Gastroesophageal sphincter (tissue), 3 donors: ENCODE measurements at regions not wholly inside any gene's neighbourhood (a gene's known extent, or its start where the extent isn't known, plus 50 kb on each side); places are given as distances from the start of the nearest gene placed in this dataset.
"Not testable (repeated sequence)": the region's sequence is repeated elsewhere in the genome, so short reads cannot be mapped to it uniquely, and the experiment has no call there.

ENCODE experiments used
- EP300 ChIP-seq: sonication (generic); formaldehyde crosslinking; IDR thresholded peaks from one replicate; pipeline ENCODE4 v1.6.1; 2017; ENCODE audit warnings: antibody characterized with exemption, mild to moderate bottlenecking
- TF ChIP-seq, protein P1 (sequence below), 4 experiments: fragments of 200-600 bp in 2 of 4; fragments of 450-650 bp in 2 of 4; sonication (generic) in 1 of 4; IDR thresholded peaks; one replicate each; pipeline ENCODE4 v1.5.1; 2017 to 2019; ENCODE audit warnings: antibody characterized with exemption in 4 of 4, mild to moderate bottlenecking in 2 of 4, moderate library complexity in 2 of 4

DNA sequence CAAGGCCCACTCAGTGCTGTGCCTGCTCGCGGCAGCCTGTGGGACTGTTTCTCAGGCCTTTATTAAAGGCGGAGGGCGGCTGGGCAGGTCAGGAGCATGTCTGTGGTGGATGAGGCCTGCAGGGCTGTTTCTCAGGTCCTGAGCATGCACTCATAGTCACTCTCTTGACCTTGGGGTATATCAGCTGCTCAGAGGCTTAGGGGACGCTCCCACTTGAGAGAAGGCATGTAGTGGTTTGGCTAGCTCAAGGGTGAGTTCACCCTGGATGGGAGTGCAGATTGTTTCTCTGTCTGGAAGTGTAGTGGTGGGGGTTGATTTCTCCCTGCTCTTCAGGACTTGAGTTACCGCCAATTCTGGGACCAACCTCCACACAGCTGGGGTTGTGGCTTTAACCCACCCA, 103.3 kb downstream of the THSD1 start:
- TF ChIP-seq, protein P1, sequence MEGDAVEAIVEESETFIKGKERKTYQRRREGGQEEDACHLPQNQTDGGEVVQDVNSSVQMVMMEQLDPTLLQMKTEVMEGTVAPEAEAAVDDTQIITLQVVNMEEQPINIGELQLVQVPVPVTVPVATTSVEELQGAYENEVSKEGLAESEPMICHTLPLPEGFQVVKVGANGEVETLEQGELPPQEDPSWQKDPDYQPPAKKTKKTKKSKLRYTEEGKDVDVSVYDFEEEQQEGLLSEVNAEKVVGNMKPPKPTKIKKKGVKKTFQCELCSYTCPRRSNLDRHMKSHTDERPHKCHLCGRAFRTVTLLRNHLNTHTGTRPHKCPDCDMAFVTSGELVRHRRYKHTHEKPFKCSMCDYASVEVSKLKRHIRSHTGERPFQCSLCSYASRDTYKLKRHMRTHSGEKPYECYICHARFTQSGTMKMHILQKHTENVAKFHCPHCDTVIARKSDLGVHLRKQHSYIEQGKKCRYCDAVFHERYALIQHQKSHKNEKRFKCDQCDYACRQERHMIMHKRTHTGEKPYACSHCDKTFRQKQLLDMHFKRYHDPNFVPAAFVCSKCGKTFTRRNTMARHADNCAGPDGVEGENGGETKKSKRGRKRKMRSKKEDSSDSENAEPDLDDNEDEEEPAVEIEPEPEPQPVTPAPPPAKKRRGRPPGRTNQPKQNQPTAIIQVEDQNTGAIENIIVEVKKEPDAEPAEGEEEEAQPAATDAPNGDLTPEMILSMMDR (IDR thresholded peaks at IDR 0.05): not testable (repeated sequence)
- TF ChIP-seq EP300: not testable (repeated sequence)
